GM19023 (cell line): ENCODE measurements at regions not wholly inside any gene's neighbourhood (a gene's known extent, or its start where the extent isn't known, plus 50 kb on each side); places are given as distances from the start of the nearest gene placed in this dataset.

ENCODE experiments used
- ATAC-seq: cut with Tn5 transposase; IDR thresholded peaks from one replicate; pipeline ENCODE4 v1.9.1; 2021; ENCODE audit warnings: mild to moderate bottlenecking, moderate library complexity; ENCODE audit not compliant: unreplicated experiment

- ATAC-seq: no peak
Measured at GRCh38 chrX:13151828-13152517, 107.6 kb upstream of the FAM9C start.

GRCh38 chrX:13149702-13150350 is 105.4 kb upstream of the FAM9C start:
- ATAC-seq: no peak

DNA sequence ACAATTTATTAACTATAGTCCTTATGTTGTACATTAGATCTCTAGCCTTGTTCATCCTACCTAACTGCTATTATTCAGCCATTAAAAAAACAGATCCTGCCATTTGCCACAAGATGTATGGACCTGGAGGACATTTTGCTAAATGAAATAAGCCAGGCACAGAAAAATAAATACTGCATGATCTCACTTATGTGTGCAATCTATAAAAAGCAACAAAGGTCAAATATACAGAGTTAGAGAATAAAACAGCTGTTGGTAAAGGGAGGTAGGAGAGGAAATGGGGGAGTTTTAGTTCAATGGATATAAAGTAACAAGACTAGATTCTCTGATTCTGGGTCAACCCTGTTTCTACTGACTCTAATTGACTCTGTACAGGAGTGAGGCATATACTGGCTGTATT is 103.3 kb upstream of the FAM9C start:
- ATAC-seq: no peak

GRCh38 chrX:13147147-13147546 is 102.7 kb upstream of the FAM9C start:
- no peak for ATAC-seq

DNA sequence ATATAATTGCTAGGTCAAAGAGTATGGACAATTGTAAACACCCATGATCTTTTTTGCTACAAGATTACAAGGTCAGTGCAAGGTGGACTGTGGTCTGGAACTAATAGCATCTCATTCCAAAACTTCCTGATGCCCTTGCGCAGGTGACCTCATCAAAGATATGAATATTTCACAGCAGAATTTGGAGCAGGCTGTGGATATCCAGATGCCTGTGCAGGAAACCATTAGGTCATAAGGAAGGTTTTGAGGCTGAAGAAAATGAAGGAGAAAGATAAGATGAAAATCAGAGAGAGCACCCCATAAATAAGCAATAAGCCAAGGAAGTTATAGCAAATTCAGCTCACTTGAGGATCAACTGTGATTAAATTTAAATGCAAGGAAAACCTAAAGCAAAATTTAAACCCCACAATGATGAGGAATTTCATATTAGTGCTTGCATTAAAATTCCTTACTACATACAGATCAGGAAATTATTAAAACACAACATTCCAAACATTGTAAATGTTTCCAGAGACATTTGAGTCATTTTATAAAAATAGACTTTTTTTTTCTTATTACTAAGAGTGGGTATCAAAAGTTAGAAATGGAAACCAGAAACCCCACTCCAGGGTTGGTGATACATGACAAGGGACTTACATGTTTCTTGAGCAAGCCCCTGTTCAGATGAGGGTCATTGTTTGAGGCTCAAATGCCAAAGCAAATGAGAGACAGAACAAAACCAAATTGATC is 100.7 kb upstream of the FAM9C start:
- no peak for ATAC-seq

- no peak for ATAC-seq
Measured at GRCh38 chrX:13142891-13143290, 98.5 kb upstream of the FAM9C start.

DNA sequence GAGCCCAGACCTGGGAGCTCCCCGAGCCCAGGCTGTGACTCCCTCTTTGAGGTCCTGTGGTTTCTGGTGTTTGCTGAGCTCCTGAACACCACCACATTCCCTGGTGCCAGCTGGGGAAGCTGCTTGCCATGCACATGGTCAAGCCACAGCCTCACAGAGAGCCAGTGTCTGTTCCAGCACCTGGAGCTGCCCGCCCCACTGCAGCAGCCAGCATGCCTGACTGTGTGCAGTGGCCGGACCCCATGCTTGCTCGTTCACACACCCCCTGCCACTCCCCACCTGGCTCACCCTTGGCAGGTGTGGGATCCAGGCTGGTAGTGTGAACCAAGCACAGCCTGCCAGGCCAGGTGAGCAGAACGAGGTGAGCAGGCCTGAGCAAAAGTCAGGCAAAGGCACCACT is 95.6 kb upstream of the FAM9C start:
- no peak for ATAC-seq

DNA sequence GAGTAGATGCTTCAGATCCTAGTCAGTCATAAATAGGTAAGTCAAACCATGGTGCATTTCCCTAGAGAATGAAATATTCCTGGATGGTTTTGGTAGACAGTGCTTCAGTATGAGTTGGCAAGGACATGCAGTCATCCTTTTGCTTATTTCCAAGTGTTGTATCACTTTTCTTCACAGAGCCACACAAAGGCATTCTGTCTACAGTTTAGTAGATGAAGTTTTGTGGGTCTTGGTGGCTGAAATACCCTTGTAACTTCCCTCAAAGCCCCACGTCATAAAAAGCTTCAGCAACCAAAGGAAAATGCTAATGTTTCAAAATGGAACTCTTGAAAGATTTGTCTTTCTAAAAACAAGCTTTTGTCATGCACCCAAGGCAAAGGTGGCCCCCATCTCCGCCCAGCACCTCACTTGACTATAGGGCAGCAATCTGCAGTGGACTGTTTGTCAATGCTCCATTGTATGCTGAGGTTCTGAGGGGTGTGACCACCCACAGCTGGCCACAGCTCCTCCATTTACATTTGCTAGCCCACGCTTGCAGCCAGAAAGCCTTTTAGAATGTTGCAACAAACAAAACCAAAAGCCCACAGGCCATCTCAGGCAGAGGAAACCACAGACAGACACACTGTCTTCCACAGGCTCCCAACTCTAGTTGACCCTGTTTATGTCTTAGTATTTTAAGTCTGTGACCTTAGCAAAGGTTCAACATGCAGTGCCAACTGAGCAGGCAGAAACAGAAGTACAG is 87.1 kb upstream of the FAM9C start:
- no peak for ATAC-seq

GRCh38 chrX:13130816-13131215 is 86.4 kb upstream of the FAM9C start:
- ATAC-seq: no peak

GRCh38 chrX:13128104-13128503 is 83.7 kb upstream of the FAM9C start:
- no peak for ATAC-seq

GRCh38 chrX:13126775-13127174 is 82.4 kb upstream of the FAM9C start:
- no peak for ATAC-seq

DNA sequence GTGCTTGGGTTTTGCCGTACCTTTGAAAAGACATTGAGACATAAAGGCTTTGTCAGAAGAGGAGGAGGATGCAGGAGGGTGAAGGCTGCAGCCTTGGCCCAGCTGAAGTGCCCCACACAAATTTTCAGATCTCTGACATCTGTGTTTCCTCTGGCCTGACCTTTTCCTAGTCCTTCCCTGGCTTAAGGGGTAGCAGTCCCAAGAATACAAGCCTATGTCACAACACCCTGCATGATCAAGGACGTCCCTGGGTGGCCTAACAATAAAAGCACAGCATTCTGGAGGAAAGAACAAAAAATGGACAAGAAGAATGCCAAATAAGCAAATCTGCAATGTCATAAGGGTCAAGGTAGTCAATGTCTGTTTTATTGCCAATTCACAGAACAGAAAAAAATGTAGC is 80.8 kb upstream of the FAM9C start:
- no peak for ATAC-seq

GRCh38 chrX:13123857-13124345 is 79.5 kb upstream of the FAM9C start:
- ATAC-seq: no peak

GRCh38 chrX:13123247-13123856 is 78.9 kb upstream of the FAM9C start:
- ATAC-seq: no peak

GRCh38 chrX:13121020-13121555 is 76.7 kb upstream of the FAM9C start:
- ATAC-seq: no peak

DNA sequence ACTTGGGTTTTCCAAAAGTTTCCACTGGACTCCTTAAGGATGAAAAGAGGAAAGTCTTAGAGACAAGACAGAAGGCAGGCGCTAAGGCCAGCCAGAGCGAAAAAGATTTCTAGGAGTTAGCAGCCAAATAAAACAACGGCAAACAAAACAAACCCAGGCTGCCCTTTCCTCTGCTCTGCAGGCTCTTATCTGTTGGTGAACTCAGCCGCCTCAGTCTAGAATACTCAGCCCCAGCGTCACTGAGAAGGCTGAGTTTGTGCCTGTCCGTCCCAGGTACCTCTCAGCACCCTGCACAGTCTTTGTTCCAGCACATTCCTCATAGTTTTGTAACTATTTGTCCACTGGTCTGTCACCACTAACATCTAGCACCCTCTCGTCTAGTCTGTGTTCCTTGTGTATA is 75.6 kb upstream of the FAM9C start:
- no peak for ATAC-seq

- ATAC-seq: no peak
Measured at GRCh38 chrX:13119386-13119785, 75.0 kb upstream of the FAM9C start.

DNA sequence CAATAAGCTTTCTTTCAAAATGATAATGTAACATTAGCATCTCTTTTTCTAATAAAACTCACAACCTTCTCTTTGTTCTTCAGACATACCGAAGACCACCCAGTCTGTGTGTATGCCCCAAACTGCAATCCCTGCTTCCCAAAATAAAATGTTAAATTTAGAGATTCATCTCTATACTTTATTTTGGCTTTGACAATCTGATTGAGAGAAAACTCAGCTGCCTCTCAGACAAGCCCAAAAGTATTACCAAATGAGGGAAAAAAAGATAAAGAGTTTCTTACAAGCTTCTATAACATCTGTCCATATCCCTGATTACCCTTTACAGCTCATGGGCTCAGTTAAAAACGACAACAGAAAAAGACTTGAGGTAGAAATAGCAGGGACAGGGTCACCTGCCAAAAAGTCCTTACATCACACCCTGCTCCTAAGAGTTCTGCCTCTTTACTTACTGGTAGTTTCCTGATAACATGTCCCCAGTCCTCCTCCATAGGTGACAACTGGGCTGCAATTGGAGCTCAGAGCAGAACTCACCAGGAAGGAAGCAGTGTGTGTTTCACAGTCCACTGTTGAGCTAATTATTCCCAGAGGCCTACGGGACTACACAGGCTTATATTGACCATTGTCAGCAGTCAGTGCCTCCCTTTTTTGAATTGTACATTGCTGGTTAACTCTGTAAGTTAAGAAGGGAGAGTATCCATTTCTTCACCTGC is 70.9 kb upstream of the FAM9C start:
- no peak for ATAC-seq

GRCh38 chrX:13112499-13112898 is 68.1 kb upstream of the FAM9C start:
- ATAC-seq: no peak
